ENCODE measurements at regions not wholly inside any gene's neighbourhood (a gene's known extent, or its start where the extent isn't known, plus 50 kb on each side); places are given as distances from the start of the nearest gene placed in this dataset.

- TF ChIP-seq, protein P1, sequence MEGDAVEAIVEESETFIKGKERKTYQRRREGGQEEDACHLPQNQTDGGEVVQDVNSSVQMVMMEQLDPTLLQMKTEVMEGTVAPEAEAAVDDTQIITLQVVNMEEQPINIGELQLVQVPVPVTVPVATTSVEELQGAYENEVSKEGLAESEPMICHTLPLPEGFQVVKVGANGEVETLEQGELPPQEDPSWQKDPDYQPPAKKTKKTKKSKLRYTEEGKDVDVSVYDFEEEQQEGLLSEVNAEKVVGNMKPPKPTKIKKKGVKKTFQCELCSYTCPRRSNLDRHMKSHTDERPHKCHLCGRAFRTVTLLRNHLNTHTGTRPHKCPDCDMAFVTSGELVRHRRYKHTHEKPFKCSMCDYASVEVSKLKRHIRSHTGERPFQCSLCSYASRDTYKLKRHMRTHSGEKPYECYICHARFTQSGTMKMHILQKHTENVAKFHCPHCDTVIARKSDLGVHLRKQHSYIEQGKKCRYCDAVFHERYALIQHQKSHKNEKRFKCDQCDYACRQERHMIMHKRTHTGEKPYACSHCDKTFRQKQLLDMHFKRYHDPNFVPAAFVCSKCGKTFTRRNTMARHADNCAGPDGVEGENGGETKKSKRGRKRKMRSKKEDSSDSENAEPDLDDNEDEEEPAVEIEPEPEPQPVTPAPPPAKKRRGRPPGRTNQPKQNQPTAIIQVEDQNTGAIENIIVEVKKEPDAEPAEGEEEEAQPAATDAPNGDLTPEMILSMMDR (IDR thresholded peaks at IDR 0.05), result no peak
- no peak for TF ChIP-seq POLR2A (IDR thresholded peaks at IDR 0.05)
- Histone ChIP-seq H3K4me1 (peaks cover 0 to 6% (median 0%) of the 10 kb centered on the region in 12 donors), H3K36me3 (no peaks in the 10 kb centered on the region), H3K9me3 (no peaks in the 10 kb centered on the region), H3K4me3 (no peak overlapping the region), H3K27me3 (peaks cover 0 to 9% (median 0%) of the 10 kb centered on the region in 9 donors), H3K27ac (no peak overlapping the region)
- intact Hi-C loops (cut with DNase I), result no loop called here
- WGBS, 4 donors, result 88 to 95% (median 91%) methylated on average over 7 of the region's 7 CpGs
- ATAC-seq (no peak), DNase-seq (peak in 1 of 5 donors; percentile 33)
Observed at GRCh38 chr2:120612471-120612870, 123.2 kb upstream of the GLI2 start.

DNA sequence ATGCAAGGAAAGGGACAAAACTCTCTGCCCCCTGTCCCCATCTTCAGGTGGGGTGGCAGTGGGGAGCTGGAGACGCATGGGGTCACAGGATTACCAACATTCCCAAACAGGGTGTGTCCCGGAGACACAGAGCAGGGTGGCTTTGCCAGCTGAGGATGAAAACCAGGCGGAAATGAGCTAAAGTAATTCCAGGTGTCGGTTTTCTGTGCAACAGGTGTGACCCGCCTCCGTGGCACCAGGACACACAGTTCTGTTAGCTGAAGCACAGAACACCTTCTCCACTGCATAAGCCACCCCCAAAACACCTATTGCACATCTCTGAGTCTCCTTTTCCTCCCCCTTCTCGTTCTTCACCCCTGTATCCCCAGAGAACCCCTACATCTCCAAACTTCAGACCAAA is 122.7 kb upstream of the GLI2 start:
- WGBS, 4 donors, result 87 to 91% (median 90%) methylated on average over 7 of the region's 7 CpGs

GRCh38 chr2:120613742-120614571 is 121.7 kb upstream of the GLI2 start:
- intact Hi-C loops (cut with DNase I), result no loop called here
- 78 to 81% (median 78%) methylated on average over 29 of the region's 29 CpGs for WGBS, 4 donors
- DNase-seq (peak in 1 of 5 donors; percentile 33), ATAC-seq (no peak)
- no peaks in the 10 kb centered on the region for H3K9me3 ChIP-seq
- H3K27me3 ChIP-seq, result peaks cover 0 to 9% (median 0%) of the 10 kb centered on the region in 9 donors
- H3K36me3 ChIP-seq, result no peaks in the 10 kb centered on the region
- H3K4me3 ChIP-seq, result no peak overlapping the region
- TF ChIP-seq, protein P1 (IDR thresholded peaks at IDR 0.05), result no peak
- no peak for TF ChIP-seq POLR2A (IDR thresholded peaks at IDR 0.05)
- H3K27ac ChIP-seq, result no peak overlapping the region
- peaks cover 0 to 6% (median 0%) of the 10 kb centered on the region in 12 donors for H3K4me1 ChIP-seq

More for the DNA sequence above, 122.7 kb upstream of the GLI2 start:
- no peak for TF ChIP-seq POLR2A (IDR thresholded peaks at IDR 0.05)
- TF ChIP-seq, protein P1 (IDR thresholded peaks at IDR 0.05), result no peak
- Histone ChIP-seq H3K4me1 (peaks cover 0 to 6% (median 0%) of the 10 kb centered on the region in 12 donors), H3K9me3 (no peaks in the 10 kb centered on the region), H3K27me3 (peaks cover 0 to 9% (median 0%) of the 10 kb centered on the region in 9 donors), H3K27ac (no peak overlapping the region), H3K36me3 (no peaks in the 10 kb centered on the region), H3K4me3 (no peak overlapping the region)
- intact Hi-C loops (cut with DNase I), result no loop called here
- ATAC-seq, result no peak
- DNase-seq, result peak in 1 of 5 donors; percentile 33

- DNase-seq (peak in 1 of 5 donors; percentile 28), ATAC-seq (no peak)
- WGBS, 4 donors, result 89 to 96% (median 94%) methylated on average over 12 to 13 of the region's 13 CpGs
- Histone ChIP-seq H3K4me1 (peaks cover 0 to 6% (median 0%) of the 10 kb centered on the region in 12 donors), H3K27me3 (peaks cover 0 to 9% (median 0%) of the 10 kb centered on the region in 9 donors), H3K4me3 (no peak overlapping the region), H3K27ac (no peak overlapping the region), H3K9me3 (no peaks in the 10 kb centered on the region), H3K36me3 (no peaks in the 10 kb centered on the region)
- TF ChIP-seq, protein P1 (IDR thresholded peaks at IDR 0.05), result no peak
- no peak for TF ChIP-seq POLR2A (IDR thresholded peaks at IDR 0.05)
- intact Hi-C loops (cut with DNase I), result no loop called here
Observed at GRCh38 chr2:120614901-120615300, 120.8 kb upstream of the GLI2 start.

Data from heart left ventricle (tissue), 16 donors.